AG09309 (cell line): ENCODE measurements at regions not wholly inside any gene's neighbourhood (a gene's known extent, or its start where the extent isn't known, plus 50 kb on each side); places are given as distances from the start of the nearest gene placed in this dataset.

Experiments used
- DNase-seq: peaks from one replicate; pipeline ENCODE4 v3.0.0-alpha.2; 2010; ENCODE audit warnings: low read depth
- H3K4me3 ChIP-seq: 2 replicates; pipeline ENCODE4 v1.5.1; 2011; ENCODE audit warnings: mild to moderate bottlenecking, low read depth, low read length, moderate library complexity; ENCODE audit not compliant: control insufficient read depth
- TF ChIP-seq, protein P1 (sequence below): IDR thresholded peaks from 2 replicates; pipeline ENCODE4 v1.5.1; 2011; ENCODE audit warnings: mild to moderate bottlenecking, low read depth, low read length, inconsistent platforms; ENCODE audit not compliant: insufficient read depth, control insufficient read depth; ENCODE audit errors: missing control alignments

DNA sequence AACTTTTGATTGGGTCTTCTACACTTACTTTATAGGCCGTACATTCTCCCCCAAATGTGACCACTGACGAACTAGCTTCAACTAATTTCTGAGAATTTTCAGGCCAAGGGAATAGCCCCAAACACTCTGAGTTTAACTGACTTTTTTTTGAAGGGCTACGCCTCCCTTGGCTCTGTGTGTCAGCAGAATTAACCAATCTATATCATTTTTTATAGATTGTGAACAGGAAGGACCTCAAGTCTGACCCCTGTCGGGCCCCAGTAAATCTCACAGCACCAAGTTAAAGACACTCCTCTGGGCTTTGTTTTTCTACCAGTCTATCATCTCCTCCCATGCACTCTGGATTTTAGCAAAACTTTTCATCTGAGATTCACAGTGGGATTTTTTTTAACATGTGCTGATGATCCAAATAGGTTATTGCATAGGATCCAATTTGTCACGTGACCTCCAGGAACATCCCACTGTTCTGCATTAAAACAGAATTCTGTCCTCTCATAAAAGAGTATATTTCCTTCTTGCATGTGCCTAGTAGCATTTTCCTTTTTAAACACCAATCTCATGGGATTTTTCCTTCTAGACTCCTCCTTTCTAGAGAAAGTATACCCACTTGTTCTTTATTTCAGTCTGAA lies 307.1 kb downstream of the OSR1 start:
- H3K4me3 ChIP-seq: no peak overlapping the region
- DNase-seq: no peak
- TF ChIP-seq, protein P1, sequence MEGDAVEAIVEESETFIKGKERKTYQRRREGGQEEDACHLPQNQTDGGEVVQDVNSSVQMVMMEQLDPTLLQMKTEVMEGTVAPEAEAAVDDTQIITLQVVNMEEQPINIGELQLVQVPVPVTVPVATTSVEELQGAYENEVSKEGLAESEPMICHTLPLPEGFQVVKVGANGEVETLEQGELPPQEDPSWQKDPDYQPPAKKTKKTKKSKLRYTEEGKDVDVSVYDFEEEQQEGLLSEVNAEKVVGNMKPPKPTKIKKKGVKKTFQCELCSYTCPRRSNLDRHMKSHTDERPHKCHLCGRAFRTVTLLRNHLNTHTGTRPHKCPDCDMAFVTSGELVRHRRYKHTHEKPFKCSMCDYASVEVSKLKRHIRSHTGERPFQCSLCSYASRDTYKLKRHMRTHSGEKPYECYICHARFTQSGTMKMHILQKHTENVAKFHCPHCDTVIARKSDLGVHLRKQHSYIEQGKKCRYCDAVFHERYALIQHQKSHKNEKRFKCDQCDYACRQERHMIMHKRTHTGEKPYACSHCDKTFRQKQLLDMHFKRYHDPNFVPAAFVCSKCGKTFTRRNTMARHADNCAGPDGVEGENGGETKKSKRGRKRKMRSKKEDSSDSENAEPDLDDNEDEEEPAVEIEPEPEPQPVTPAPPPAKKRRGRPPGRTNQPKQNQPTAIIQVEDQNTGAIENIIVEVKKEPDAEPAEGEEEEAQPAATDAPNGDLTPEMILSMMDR: no peak

DNA sequence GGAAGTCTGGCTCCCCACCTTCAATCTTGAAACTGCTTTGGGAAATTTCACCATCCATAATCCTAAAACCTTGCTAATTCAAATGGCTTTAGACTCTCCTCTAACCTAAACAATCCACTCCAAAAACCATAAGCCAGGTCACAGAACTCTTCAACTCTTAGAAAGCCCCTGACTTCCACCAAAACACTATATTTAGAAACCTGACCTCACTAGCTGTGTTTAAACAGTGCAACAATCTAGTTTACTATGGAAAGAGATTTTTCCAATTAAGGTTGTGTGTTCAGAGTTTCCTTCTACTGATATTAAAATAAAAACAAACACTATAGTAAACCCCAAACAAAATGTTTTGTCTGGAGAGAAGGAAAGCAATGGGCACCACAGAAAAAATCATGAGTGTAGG lies 308.1 kb downstream of the OSR1 start:
- no peak for DNase-seq
- no peak overlapping the region for H3K4me3 ChIP-seq
- TF ChIP-seq, protein P1: no peak

DNA sequence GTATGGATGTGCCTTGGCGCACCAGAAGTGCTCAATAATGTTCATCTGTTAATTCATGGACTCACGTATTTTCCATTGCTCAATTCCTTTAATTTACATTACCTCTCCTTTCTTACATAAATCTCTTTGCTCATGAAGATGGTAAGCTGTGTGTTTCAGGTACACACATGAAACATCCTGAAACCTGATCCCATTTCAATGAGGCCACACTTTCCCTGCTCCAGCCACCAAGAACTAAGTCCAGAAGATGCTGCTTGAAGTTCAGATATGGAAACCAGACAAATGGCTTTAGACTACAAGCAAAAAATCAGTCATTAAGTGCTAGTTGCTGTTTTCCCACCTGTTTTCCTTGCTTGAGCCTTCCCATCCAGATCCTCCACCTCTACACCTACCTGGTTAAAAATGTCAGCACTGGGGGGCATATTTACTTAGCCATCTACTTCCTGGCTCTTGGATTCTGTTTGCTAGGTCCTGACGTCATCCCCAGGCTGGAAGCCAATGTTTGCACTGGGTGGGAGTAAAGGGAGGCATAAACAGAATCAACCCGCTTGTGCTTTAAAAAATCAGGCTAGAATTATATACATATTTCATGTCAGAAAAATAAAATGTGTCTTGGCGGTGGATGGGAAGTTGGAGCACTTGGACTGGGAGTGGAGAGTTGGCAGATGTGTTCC lies 309.7 kb downstream of the OSR1 start:
- H3K4me3 ChIP-seq: no peak overlapping the region
- TF ChIP-seq, protein P1: no peak
- no peak for DNase-seq

DNA sequence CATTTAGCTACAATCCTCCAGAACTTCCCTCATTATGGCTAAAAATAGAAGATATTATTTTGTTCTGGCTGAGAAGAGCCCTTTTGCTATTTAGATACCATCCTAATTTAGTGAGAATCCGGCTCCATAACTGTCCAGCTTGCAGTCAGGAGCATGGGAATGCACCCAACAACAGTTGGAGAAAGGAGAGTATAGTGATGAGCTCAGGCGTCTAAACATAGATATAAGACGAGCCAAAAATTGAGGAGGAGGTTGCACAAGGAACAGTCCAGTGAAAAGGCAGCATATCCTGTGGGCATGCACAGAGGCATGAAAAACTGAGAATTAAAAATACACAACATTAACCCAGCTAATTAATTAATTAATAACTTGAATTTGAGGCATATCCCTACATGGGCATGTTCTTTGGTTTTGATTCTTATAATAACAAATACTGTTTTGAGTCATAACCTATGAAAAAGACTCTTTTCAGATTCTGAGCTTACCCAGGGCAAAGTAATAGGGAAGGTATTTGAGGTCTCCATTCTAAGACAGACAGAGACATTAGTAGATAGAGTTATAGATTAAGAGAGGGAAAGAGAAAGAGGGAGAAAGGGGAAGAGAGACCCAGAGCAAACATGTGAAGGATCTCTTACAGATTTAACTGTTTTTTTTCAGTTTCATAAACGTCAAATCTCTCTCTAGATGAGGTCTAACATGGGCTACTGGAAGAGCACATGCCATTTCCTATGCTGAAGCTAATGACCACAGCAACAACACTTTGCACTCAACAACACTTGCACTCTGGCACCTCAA lies 311.2 kb downstream of the OSR1 start:
- no peak for DNase-seq
- no peak overlapping the region for H3K4me3 ChIP-seq
- TF ChIP-seq, protein P1: no peak

DNA sequence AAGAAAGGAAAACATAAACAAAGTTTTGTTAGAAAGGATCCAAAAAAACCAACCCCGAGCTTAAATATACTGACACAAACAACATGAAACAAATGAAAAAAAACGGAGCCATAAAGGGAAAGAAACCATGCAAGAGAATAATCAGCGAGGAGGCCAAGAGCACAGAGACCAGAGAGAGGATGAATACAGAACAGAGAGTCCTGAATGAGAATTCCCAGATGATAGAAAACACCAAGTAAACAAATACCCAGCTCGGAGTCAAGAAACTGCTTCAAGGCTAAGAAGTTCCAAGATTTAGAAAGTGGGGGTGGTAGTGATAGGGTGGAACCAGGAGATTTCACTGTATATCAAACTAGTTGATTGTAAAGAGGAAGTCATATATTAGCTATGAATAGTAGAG lies 313.3 kb downstream of the OSR1 start:
- no peak overlapping the region for H3K4me3 ChIP-seq
- no peak for DNase-seq
- TF ChIP-seq, protein P1: no peak

DNA sequence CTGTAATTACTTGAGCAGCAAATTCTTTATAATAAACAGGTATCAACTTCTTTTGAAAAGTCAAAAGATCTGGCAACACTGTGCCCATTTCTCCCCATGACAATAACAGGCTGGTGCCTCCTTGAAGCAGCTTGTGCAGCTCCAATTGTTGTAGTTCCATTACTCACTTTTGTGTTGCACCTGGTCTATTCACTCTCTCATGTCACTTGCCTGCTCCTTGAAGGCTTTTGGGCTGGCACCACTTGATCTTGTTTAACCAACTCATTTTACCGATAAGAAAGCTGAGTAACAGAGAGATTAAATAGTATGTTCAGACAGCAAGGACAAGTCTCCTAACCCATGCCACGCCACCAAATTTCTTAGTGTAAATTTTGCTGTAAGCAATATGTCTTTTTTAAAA lies 314.5 kb downstream of the OSR1 start:
- H3K4me3 ChIP-seq: no peak overlapping the region
- no peak for DNase-seq
- TF ChIP-seq, protein P1: no peak
